PFSK-1 (cell line): ENCODE measurements at regions not wholly inside any gene's neighbourhood (a gene's known extent, or its start where the extent isn't known, plus 50 kb on each side); places are given as distances from the start of the nearest gene placed in this dataset.

Source experiments
- FOXP2 ChIP-seq: optimal IDR thresholded peaks from 2 replicates; pipeline ENCODE3; 2011; ENCODE audit warnings: borderline replicate concordance, control low read depth, inconsistent platforms; ENCODE audit not compliant: insufficient read depth; ENCODE audit errors: extremely low read length, extremely low read depth
- POLR2AphosphoS5 ChIP-seq: IDR thresholded peaks from 2 replicates; pipeline ENCODE4 v1.6.1; 2012; ENCODE audit warnings: low read depth, mild to moderate bottlenecking, control low read depth, low read length, moderate library complexity
- REST ChIP-seq, 2 experiments: IDR thresholded peaks; 2 replicates each; pipeline versions ENCODE4 v1.6.1 to v1.8.0; 2011 to 2012; ENCODE audit warnings: low read depth in 2 of 2, low read length in 2 of 2, control low read depth in 1 of 2, inconsistent platforms in 1 of 2, mild to moderate bottlenecking in 1 of 2, moderate library complexity in 1 of 2; ENCODE audit not compliant: insufficient read depth in 1 of 2
- SIN3A ChIP-seq: IDR thresholded peaks from 2 replicates; pipeline ENCODE4 v1.6.1; 2012; ENCODE audit warnings: mild to moderate bottlenecking, low read length, moderate library complexity, borderline replicate concordance; ENCODE audit not compliant: insufficient read depth
- TAF1 ChIP-seq: IDR thresholded peaks from 2 replicates; pipeline ENCODE4 v1.6.1; 2012; ENCODE audit warnings: low read length, control low read depth, borderline replicate concordance; ENCODE audit not compliant: insufficient read depth

- TF ChIP-seq TAF1 (no peak), FOXP2 (no peak), REST (IDR thresholded peaks at IDR 0.05; ENCODE audit: insufficient read depth in 1 of 2, low read depth in 2 of 2, low read length in 2 of 2) (no peak), POLR2AphosphoS5 (no peak), SIN3A (no peak)
These were observed 99.9 kb upstream of the ADRA2C start for GRCh38 chr4:3666263-3666662.

GRCh38 chr4:3665360-3665891 lies 100.8 kb upstream of the ADRA2C start:
- TF ChIP-seq POLR2AphosphoS5 (no peak), SIN3A (no peak), FOXP2 (no peak), REST (IDR thresholded peaks at IDR 0.05; ENCODE audit: insufficient read depth in 1 of 2, low read depth in 2 of 2, low read length in 2 of 2) (no peak), TAF1 (no peak)

- no peak for TF ChIP-seq FOXP2
- no peak for TF ChIP-seq POLR2AphosphoS5
- no peak for TF ChIP-seq TAF1
- no peak for TF ChIP-seq REST (IDR thresholded peaks at IDR 0.05; ENCODE audit: insufficient read depth in 1 of 2, low read depth in 2 of 2, low read length in 2 of 2)
- TF ChIP-seq SIN3A, result no peak
These were observed 102.4 kb upstream of the ADRA2C start for GRCh38 chr4:3663791-3664190.

GRCh38 chr4:3662516-3662915 lies 103.7 kb upstream of the ADRA2C start:
- TF ChIP-seq SIN3A, result no peak
- no peak for TF ChIP-seq FOXP2
- no peak for TF ChIP-seq TAF1
- no peak for TF ChIP-seq POLR2AphosphoS5
- TF ChIP-seq REST (IDR thresholded peaks at IDR 0.05; ENCODE audit: insufficient read depth in 1 of 2, low read depth in 2 of 2, low read length in 2 of 2), result no peak

GRCh38 chr4:3661989-3662388 lies 104.2 kb upstream of the ADRA2C start:
- TF ChIP-seq TAF1 (no peak), REST (IDR thresholded peaks at IDR 0.05; ENCODE audit: insufficient read depth in 1 of 2, low read depth in 2 of 2, low read length in 2 of 2) (no peak), FOXP2 (no peak), POLR2AphosphoS5 (no peak), SIN3A (no peak)
